AG04450 (cell line): ENCODE measurements at regions not wholly inside any gene's neighbourhood (a gene's known extent, or its start where the extent isn't known, plus 50 kb on each side); places are given as distances from the start of the nearest gene placed in this dataset.

ENCODE experiments used
- CTCF ChIA-PET: fragments of 300-600, 350-600 bp; formaldehyde crosslinking; extraction: SDS; loops from one replicate; lab custom pipeline; 2022; ENCODE audit warnings: antibody characterized with exemption, inconsistent platforms; lab: Charles Lee
- POLR2A ChIA-PET: fragments of 350-600 bp; formaldehyde crosslinking; extraction: SDS; loops from one replicate; lab custom pipeline; 2021; ENCODE audit warnings: antibody characterized with exemption, inconsistent platforms; lab: Yijun Ruan, JAX
- DNase-seq: peaks from one replicate; pipeline ENCODE4 v3.0.0-alpha.2; 2011; ENCODE audit warnings: low read depth, low spot score
- H3K27ac ChIP-seq: one replicate; pipeline ENCODE4 v1.5.1; 2012; ENCODE audit warnings: low read depth, low read length, control low read depth
- H3K27me3 ChIP-seq: one replicate; pipeline ENCODE4 v1.6.0; 2012; ENCODE audit warnings: low read length; ENCODE audit not compliant: control insufficient read depth, insufficient read depth
- H3K4me3 ChIP-seq: 2 replicates; pipeline ENCODE4 v1.5.1; 2011; ENCODE audit warnings: mild to moderate bottlenecking, low read depth, low read length, control low read depth
- H3K9me3 ChIP-seq: 2 replicates; pipeline ENCODE4 v1.5.1; 2012; ENCODE audit warnings: low read length; ENCODE audit not compliant: control insufficient read depth, insufficient read depth
- CTCF ChIP-seq: IDR thresholded peaks from 2 replicates; pipeline ENCODE4 v1.5.1; 2011; ENCODE audit warnings: low read depth, low read length, control low read depth, inconsistent platforms

- DNase-seq, result no peak
- CTCF ChIA-PET, result no interaction called here
Observed at GRCh38 chr11:90846628-90847027, 623.8 kb upstream of the CHORDC1 start.

GRCh38 chr11:90845799-90846198 is 623.0 kb upstream of the CHORDC1 start:
- TF ChIP-seq CTCF, result no peak
- no peak for DNase-seq
- ChIA-PET POLR2A (no interaction called here), CTCF (no interaction called here)
- Histone ChIP-seq H3K27ac (no peak overlapping the region), H3K4me3 (no peak overlapping the region), H3K9me3 (no peaks in the 10 kb centered on the region), H3K27me3 (no peaks in the 10 kb centered on the region)

More at GRCh38 chr11:90846628-90847027, 623.8 kb upstream of the CHORDC1 start:
- no peak for TF ChIP-seq CTCF
- POLR2A ChIA-PET, result no interaction called here
- H3K27ac ChIP-seq, result no peak overlapping the region
- H3K9me3 ChIP-seq, result no peaks in the 10 kb centered on the region
- H3K27me3 ChIP-seq, result no peaks in the 10 kb centered on the region
- H3K4me3 ChIP-seq, result no peak overlapping the region

- no peak overlapping the region for H3K27ac ChIP-seq
- H3K4me3 ChIP-seq, result no peak overlapping the region
- no peak for DNase-seq
- H3K27me3 ChIP-seq, result no peaks in the 10 kb centered on the region
- POLR2A ChIA-PET, result no interaction called here
- no peak for TF ChIP-seq CTCF
- no peaks in the 10 kb centered on the region for H3K9me3 ChIP-seq
- CTCF ChIA-PET, result no interaction called here
Observed at GRCh38 chr11:90845126-90845525, 622.3 kb upstream of the CHORDC1 start.

GRCh38 chr11:90844041-90844440 is 621.2 kb upstream of the CHORDC1 start:
- Histone ChIP-seq H3K4me3 (no peak overlapping the region), H3K9me3 (no peaks in the 10 kb centered on the region), H3K27me3 (no peaks in the 10 kb centered on the region), H3K27ac (no peak overlapping the region)
- TF ChIP-seq CTCF, result no peak
- ChIA-PET CTCF (no interaction called here), POLR2A (no interaction called here)
- DNase-seq, result no peak

- Histone ChIP-seq H3K9me3 (no peaks in the 10 kb centered on the region), H3K27me3 (no peaks in the 10 kb centered on the region), H3K4me3 (no peak overlapping the region), H3K27ac (no peak overlapping the region)
- no peak for TF ChIP-seq CTCF
- no peak for DNase-seq
- ChIA-PET CTCF (no interaction called here), POLR2A (no interaction called here)
Observed at GRCh38 chr11:90842681-90843080, 619.8 kb upstream of the CHORDC1 start.
